SK-N-SH treated with all-trans-retinoic acid at 6 μM for 48 hours (cell line): ENCODE measurements at regions not wholly inside any gene's neighbourhood (a gene's known extent, or its start where the extent isn't known, plus 50 kb on each side); places are given as distances from the start of the nearest gene placed in this dataset.

ENCODE experiments used
- ARNTL ChIP-seq: fragments of 450-650 bp; formaldehyde crosslinking; IDR thresholded peaks from 2 replicates; pipeline ENCODE4 v1.5.0; 2020; ENCODE audit warnings: low read depth, mild to moderate bottlenecking, moderate library complexity, borderline replicate concordance
- CREB5 ChIP-seq: fragments of 250-450 bp; sonication (Bioruptor Pico); IDR thresholded peaks from 2 replicates; pipeline ENCODE4 v1.5.1; 2020; ENCODE audit warnings: low read depth, mild to moderate bottlenecking, moderate library complexity
- PATZ1 ChIP-seq: fragments of 250-450 bp; sonication (Bioruptor Pico); IDR thresholded peaks from 2 replicates; pipeline ENCODE4 v1.8.0; 2020; ENCODE audit warnings: mild to moderate bottlenecking, moderate library complexity, borderline replicate concordance
- SNAI2 ChIP-seq: fragments of 250-450 bp; sonication (Bioruptor Pico); IDR thresholded peaks from 2 replicates; pipeline ENCODE4 v1.5.0; 2020; ENCODE audit warnings: mild to moderate bottlenecking, moderate library complexity
- TCF4 ChIP-seq: fragments of 250-450 bp; sonication (Bioruptor Pico); IDR thresholded peaks from 2 replicates; pipeline ENCODE4 v1.8.0; 2021; ENCODE audit warnings: mild to moderate bottlenecking, moderate library complexity, borderline replicate concordance
- ZC3H10 ChIP-seq: fragments of 250-450 bp; sonication (Bioruptor Pico); IDR thresholded peaks from 2 replicates; pipeline ENCODE4 v1.5.1; 2021; ENCODE audit warnings: mild to moderate bottlenecking, moderate library complexity
- ZFP3 ChIP-seq: fragments of 250-450 bp; sonication (Bioruptor Pico); IDR thresholded peaks from 2 replicates; pipeline ENCODE4 v1.5.0; 2020; ENCODE audit warnings: mild to moderate bottlenecking, moderate library complexity

GRCh38 chr12:13811061-13811460 is 170.3 kb downstream of the GRIN2B start:
- TF ChIP-seq ARNTL (CRISPR knock-in tag) (no peak), TCF4 (CRISPR knock-in tag) (no peak), ZC3H10 (CRISPR knock-in tag) (no peak), ZFP3 (CRISPR knock-in tag) (no peak), PATZ1 (no peak), SNAI2 (no peak), CREB5 (CRISPR knock-in tag) (no peak)
